ENCODE measurements at regions not wholly inside any gene's neighbourhood (a gene's known extent, or its start where the extent isn't known, plus 50 kb on each side); places are given as distances from the start of the nearest gene placed in this dataset.

DNA sequence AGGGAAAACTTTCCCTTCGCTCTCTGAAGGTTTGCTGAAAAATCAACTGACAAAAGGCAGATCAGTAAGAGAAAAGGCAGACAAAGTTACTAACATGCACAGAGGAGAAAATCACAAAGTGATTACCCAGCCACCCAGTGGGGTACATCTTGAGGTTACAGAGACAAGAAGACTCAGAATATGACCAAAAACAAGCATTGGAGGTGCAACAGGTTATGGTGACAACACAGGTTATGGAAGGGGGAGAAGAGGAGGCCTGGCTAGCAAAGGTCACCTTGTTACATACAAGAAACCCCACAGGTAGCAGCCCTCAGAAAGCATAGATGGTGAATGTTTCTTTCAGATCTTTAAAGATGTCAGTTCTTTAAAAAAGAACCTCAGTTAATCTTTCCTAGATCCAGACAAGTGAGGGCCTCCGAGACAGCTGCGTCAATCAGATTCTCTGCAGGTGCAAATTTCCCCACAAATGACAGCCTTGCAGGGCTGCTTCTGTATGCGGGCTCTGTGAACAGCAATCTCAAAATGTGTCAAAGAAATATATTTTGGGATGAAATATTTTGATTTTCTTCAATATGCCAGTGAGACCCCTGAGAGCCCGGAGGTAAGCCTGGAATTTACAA, 207.6 kb upstream of the RAB4A start:
- no peak for DNase-seq (ENCODE audit: low read depth)

DNA sequence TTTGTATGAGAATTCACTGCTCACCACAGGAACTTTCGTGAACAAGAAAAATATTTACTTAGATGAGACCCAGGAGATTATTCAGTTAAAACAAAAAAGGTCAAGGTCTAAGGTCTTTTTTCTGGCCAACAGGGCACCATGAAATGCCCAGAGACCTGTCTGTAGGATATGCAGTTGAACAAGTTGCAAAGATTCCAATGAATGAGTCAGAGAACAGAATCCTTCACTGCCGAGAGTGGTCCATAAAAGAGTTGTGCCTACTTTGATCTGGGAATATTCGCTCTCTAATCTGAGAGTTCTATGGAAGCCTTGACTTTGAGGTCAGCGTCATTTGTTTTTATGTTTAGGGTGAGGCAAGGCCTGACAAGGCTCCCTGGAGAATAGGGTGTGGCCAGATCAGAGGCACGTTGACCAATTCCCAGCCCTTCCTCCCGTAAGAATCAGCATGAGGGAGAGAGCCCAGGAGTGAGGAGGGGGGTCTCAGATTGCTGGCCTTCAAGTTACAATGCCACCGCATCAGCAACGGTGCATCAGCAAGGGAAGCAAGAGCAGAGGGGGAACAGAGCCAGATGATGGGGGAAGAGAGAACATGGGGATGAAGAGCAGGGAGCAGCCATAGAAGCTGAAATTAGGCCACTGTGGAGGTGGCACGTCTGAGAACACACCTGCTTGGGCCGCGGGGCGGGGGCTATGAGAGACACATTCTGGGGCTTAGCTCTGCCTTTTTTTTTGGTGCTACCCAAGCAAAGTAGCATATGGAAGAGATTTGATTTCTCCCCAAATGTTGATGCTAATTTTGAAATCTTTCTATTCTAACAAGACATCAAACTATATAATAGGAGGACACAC, 206.4 kb upstream of the RAB4A start:
- no peak for DNase-seq (ENCODE audit: low read depth)

DNA sequence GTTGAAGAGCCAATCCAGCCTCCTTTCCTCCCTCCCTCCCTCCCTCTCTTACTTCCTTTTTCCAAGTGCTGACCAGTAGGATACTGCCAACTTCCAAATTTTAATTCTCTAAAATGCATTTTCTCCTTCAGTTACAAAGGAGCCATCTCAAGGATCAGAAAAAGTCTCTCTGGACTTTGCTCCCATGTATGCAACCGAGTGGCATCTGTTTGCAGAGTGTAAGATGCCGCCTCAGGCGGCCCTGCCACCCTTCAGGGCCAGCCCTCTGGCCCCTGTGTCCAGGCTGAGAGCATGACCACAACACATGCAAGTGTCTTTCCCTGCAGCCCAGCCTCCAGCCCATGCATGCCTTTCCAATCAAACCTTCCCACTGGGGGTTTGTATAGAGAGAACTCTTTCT, 205.3 kb upstream of the RAB4A start:
- no peak for DNase-seq (ENCODE audit: low read depth)

DNA sequence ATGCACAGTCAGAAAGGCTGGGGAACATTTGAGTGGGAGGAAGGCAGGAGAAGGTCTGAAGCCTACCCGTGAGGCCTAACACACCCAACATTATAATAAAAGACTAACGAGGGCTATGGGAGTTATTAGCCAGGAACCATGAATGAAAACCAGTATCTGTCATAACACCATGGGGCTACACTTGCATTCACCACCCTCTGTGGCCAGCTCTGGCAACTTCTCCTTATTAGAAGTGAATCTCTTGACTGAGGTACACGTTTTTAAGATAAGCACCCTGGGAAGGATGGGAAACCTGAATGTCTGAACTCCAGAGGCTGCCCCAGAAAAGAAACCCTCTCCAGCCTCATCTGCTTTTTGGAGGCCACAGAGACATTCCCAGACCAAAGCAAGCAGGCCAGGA, 204.3 kb upstream of the RAB4A start:
- DNase-seq (ENCODE audit: low read depth) = no peak

DNA sequence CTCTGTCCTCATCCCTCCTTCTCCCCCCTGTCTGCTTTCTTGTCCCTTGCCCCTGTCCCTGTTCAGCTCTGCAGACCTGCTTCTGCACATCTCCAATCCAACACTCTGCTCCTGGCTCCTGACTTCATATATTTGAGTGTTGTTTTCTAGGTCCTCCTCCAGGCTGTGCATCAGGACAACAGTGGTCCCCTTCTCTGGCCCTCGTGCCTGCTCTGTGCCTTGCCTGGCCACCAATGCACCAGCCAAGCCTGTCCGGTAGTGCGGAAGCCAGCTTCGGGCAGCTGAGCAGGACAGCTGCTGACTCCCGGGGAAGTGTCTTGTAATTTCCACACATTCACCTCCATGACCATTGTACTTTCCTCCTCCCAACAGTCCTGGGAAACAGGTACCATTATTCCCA, 203.4 kb upstream of the RAB4A start:
- no peak for DNase-seq (ENCODE audit: low read depth)

DNA sequence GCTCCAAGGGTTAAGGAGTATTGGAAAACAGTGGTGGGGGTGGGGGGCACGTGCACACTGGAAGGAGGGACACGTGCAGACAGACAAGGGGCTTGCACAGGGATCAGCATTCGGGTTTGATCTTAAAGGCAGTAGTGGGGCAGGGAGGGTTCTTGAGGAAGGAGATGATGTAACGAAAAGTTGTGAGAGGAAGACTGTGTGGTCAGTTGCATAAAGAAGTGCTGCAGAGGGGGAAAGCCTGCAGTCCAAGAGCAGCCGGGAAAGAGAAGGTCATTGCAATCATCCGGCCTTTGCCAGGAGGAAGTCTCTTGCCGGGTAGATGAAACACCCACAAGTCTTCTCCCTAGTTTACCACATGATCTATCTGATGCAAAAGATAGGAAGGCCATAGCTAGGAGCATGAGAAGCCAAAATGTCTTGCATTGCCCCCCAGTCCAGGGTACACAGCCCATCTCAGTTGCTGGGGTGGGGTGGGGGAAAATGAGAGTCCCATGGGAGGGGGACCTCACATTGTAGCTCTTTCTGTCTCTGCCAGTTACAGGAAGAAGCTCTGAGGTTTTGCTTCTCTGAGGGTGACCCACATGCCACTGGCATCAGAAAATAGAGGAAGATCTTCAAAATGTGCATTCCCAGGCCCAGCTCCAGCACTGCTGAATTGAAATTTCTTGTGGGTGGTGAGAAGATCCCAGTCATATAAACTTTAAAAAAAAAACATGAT, 202.5 kb upstream of the RAB4A start:
- DNase-seq (ENCODE audit: low read depth) = no peak

DNA sequence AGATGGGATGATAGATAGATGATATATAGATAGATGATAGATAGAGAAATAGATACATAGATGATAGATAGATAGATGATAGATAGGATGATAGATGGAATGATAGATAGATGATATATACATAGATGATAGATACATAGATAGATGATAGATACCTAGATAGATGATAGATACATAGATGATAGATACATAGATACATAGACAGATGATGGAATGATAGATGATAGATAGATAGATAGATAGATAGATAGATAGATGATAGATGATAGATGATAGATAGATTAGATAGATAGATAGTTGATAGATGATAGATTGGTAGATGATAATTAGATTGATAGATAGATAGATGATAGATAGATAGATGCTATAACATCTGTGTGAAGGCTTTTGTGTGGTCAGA, 201.7 kb upstream of the RAB4A start:
- DNase-seq (ENCODE audit: low read depth) = no peak

DNA sequence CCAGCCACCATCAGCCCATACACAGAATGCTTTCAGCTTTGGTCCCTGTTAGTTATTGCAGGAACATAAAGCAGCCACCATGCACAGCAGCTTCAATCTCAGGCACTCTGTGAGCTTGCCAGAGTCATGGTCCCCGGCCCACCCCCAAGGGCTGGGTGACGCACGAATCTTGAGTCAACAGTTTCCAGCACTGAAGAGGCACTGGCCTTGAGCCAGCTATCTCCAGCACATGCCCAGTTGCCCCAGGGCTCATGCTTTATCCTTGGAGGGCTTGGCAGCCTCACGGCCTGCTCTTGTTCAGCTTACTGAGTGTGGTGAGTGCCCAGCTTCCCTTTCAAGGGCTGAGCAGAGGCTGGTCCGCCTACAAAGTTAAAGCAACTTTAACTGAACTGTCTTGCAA, 200.7 kb upstream of the RAB4A start:
- DNase-seq (ENCODE audit: low read depth) = no peak

DNA sequence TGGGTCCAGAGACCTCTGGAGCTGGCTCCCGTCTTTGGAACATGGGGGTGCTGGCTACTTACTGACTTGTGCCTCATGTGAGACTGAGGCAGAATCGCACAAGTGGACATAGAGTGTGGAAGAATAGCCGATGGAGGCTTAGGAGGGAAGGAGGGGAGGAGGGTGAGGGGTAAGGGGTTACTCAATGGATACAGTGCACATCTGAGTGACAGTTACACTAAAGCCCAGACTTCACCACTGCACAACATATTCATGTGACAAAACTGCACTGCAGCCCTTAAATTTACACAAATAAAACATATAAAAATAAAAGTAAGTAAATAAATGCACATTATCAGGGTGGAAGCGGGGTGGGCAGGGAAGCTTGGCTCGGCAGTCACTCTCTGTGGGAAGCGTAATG, 197.7 kb upstream of the RAB4A start:
- no peak for DNase-seq (ENCODE audit: low read depth)

DNA sequence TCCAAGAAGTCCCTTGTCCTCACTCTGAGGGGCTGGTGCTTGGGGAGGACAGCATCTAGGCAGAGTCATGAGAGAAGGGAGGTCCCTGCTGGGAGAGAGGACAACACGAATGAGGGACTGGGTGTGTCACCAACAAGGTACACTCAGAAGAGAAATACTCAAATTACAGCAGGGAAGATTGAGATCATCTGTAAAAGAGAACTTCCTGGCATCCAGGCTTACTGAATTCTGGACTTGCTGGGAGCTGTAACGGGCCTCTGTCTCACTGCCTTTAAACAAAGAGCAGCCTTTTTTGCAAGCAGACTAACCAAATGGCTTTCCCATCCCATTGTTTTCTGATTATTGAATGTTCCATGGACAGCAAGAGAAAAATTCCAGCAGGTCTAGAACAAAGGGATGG, 195.7 kb upstream of the RAB4A start:
- no peak for DNase-seq (ENCODE audit: low read depth)

DNA sequence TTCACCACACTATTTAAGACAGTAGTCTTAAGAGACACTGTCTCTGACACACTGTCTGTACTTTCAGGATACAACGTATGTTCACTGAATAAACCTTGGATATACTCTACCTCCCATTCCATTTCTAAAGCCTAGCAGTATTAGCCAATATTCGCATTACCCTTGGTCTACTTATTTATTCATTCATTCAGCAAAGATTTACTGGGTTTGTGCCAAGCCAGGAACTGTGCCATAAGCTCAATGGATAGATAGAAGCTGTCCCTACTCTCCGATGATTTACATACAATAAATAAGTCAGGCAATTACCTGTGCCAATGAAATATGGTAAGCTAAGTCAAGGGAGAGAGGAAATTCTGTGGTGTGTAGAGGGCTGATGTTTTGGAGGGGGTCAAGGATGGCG, 195.2 kb upstream of the RAB4A start:
- no peak for DNase-seq (ENCODE audit: low read depth)

DNA sequence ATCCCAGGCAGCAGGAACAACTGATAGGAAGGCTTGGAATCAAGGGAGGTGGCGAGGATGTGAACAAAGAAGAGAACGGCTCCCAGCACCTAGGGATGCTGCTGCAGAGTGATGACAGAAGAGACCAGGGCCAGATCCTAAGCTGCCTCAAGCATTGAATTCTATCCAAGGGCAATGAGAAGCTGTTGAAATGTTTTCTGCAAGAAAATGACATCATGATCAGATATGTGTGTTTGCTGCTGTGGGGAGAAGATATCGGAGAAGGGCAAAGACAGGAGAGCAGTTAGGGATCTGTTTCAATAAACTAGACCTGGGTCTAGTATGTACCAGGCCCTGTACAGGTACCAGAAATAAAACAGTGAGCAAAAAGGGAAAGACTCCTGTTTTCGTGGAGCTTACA, 194.7 kb upstream of the RAB4A start:
- no peak for DNase-seq (ENCODE audit: low read depth)

DNA sequence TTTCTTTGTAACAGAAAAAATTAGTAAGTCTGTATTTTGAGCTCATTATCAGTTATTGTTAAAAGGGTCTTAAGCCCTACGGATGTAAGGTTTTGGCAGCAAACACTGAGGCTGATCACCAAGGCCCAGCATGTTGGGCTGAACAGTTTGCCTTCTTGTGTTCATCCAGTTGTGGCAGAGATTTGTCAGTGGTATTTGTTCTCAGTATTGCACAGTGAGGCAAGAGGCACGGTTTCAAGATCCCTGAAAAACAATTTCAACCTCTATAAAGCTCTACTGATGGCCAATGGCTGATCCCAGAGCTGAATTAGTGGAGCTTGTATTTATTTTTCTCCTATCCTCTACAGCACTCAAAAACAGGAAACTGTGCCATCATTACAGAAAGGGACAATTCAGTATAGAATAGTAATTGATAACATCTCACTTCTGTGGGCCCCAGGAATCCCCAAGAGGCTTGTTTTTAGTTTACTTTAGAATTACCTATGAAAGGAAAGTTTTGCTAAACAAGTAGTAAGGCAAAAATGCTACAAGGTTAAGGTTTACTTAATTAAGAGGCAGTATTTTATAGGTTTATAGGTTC, 191.8 kb upstream of the RAB4A start:
- no peak for DNase-seq (ENCODE audit: low read depth)

DNA sequence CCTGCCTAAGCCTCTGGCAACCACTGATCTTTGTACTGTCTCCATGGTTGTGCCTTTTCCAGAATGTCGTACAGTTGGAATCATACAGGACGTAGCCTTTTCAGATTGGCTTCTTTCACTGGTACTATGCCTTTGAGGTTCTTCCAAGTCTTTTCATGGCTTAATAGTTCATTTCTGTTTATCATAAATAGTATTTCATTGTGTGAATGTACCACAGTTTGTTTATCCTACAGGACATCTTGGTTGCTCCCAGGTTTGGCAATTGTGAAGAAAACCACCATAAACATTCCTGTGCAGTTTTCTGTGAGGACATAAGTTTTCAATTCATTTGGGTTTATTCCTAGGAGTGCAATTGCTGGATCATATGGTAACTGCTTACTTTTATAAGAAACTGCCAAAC, 190.6 kb upstream of the RAB4A start:
- no peak for DNase-seq (ENCODE audit: low read depth)

DNA sequence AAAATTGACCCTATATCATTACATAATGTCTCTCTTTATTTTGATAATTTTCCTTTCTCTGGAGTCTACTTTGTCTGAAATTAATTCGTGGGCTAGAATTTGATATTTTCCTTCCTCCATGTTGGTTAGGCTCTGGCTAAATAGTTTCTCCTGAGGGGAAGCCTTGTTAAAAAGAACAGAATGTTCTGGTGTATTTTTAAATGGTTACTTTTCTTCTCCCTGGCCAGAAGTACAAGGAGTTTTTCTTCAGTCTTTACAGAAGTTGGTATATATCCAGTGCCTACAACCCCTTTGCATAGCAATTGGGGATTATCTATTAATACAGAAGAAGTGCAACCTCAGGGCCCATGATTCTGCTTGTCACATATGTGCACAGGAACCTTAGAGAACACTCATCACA, 185.6 kb upstream of the RAB4A start:
- DNase-seq (ENCODE audit: low read depth) = no peak

DNA sequence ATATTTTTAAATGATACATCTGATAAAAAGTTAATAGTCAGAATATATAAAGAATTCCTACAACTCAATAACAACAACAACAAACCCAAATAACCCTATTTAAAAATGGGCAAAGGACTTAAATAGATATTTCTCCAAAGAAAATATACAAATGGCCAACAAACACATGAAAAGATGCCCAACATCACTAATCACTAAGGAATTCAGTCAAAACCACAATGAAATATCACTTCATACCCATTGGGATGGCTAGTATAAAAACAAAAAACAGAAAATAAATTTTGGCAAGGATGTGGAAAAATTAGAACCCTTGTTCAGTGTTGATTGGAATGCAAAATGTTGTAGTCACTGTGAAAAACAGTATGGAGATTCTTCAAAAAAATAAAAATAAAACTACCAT, 184.8 kb upstream of the RAB4A start:
- no peak for DNase-seq (ENCODE audit: low read depth)

DNA sequence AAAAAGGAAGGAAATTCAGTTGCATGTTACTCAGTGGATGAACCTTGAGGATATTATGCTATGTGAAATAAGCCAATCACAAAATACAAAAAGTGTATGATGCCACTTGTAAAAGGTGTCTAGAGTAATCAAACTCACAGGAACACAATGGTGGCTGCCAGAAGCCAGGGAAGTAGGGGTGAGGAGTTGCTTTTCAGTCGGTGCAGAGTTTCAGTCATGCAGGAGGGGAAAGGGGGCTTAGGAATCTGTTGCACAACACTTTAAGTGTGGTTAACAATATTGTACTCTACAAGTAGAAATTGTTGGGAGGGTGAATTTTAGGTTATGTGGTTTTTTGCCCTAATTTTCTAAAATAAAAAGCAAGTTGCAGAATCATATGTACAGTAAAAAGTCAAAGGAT, 184.2 kb upstream of the RAB4A start:
- DNase-seq (ENCODE audit: low read depth) = no peak

DNA sequence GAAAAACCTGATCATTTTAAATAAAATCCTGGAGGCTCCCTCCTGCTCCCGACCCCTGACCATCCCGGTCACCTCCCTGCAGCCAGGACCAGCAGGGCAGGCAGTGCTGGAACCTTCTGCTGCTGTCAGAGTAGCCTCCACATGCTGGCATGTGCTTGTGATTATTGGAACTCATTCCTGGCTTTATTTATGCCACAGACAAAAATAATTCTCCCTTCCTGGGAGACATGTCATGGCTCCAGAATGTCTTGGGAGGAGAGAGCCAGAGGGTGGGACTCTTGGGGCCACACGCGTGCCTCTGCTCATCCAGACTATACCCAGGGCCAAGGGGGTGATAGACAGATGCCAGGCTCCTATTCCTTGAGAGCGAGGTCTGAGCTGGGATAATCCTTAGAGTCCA, 183.6 kb upstream of the RAB4A start:
- DNase-seq (ENCODE audit: low read depth) = no peak

DNA sequence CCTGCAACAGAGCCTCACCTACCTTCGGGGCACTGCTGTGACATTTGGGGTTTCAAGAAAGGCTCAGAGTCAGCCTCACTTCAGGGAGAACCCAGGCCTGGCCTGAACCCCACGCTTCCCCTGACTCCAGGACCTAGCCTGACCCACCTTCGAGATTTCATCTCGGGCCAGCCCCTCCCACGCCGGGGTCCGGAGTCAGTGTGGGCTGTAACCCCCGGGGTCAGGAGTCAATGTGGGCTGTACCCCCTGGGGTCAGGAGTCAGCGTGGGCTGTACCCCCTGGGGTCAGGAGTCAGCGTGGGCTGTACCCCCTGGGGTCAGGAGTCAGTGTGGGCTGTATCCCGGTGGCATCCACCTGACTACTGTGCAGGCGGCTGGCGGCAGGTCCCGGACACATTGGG, 183.0 kb upstream of the RAB4A start:
- no peak for DNase-seq (ENCODE audit: low read depth)

DNA sequence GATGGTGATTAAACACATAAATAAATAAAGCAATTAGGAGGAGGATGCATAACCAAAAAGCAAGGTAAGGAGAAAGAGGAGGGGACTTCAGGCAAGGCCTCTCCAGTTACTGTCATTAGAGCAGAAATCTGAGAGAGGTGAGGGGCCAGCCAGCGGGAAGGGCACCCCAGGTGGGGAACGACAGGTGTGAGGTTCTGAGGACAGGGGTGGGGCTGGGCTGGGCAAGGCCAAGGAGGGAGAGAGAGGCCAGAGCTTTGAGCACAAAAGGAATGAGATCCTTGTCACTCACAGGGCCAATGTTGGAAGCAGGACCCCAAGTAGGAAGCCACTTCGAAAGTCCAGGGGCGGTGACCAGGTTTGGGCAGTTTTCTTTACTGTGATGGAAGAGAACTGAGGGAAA, 182.2 kb upstream of the RAB4A start:
- DNase-seq (ENCODE audit: low read depth) = no peak

DNA sequence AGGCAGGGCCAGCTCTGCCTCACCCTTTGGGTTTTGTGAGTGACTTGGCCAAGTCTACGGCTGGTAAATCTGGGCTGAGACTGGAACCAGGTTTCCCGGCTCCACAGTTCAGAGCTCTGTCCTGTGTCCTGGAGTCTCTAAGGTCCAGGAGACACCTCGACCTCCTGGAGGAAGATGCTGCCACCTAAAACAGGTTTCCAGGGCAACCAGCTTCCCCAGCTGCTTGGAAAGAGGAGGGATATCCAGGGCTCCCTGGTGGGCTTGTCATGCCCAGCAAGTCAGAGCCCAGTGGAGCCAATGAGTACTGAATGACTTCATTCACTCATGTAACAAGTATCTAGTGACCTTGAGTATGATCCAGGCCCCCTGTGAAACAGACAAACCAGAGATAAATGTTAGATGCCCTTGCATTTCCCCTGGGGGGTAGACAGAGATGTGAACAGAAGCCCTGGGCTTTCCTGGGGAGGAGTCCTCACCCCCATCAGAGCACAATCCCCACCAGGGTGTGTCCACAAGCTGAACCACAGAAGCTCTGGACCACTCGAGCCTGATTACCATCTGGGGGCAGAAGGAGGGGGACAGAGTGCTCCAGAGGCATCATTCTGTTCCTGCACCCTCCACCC, 181.2 kb upstream of the RAB4A start:
- DNase-seq (ENCODE audit: low read depth) = no peak

DNA sequence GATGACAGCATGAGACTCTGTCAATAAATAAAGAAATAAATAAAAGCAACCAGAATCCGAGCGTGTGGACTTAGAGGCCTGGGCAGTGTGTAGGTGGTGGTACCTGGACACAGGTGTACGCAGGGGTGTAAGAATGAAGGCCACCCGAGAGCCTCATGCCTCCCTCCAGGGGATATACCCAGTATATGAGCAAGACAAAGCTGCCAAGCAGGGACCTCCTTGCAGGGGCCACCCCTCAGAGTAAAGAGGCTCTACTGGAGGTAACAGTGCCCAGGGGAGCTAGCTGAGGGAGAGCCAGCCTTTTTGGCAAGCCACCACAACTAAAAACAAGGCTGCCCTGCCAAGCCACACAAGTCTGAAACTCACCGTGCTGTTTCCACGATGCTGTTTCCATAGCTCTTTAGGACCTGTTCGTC, 179.2 kb upstream of the RAB4A start:
- no peak for DNase-seq (ENCODE audit: low read depth)
